GM19468 (cell line): ENCODE measurements at regions not wholly inside any gene's neighbourhood (a gene's known extent, or its start where the extent isn't known, plus 50 kb on each side); places are given as distances from the start of the nearest gene placed in this dataset.

Experiments used
- ATAC-seq: cut with Tn5 transposase; IDR thresholded peaks from one replicate; pipeline ENCODE4 v1.9.1; 2021; ENCODE audit warnings: mild to moderate bottlenecking, moderate library complexity, moderate number of reproducible peaks; ENCODE audit not compliant: unreplicated experiment; ENCODE audit errors: extremely low read depth

DNA sequence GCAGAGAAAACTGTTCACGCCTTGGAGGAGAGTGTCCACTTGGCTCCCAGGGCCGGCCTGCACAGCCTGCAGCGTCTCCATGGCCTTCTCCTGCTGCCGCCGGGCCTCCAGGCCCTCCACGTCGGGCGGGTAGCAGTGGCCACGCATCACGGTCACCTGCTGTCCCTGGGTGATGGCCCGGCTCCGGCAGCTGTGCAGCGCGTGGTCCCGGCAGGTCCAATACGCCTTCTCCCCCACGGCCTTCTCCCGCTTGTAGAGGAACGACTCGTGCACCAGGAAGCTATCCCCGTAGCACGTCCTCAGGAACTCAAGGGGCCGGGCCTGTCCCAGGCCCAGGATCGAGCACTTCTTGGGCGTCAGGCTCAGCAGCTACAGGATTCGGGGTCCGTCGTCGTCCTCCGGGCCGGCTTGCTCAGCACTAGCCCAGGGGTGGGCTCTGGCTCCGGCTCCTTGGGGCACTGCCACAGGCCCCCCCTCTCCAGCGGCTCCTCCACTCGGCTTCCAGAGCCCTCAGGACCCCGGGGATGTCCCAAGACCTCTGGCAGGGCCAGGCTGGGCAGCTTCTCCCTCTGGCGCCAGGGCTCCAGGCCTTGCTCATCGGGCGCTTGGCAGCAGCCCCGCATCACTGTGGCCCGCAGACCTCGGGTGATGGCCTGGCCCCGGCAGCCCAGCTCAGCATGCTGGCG lies 83.6 kb upstream of the FXR1 start:
- ATAC-seq: no peak

DNA sequence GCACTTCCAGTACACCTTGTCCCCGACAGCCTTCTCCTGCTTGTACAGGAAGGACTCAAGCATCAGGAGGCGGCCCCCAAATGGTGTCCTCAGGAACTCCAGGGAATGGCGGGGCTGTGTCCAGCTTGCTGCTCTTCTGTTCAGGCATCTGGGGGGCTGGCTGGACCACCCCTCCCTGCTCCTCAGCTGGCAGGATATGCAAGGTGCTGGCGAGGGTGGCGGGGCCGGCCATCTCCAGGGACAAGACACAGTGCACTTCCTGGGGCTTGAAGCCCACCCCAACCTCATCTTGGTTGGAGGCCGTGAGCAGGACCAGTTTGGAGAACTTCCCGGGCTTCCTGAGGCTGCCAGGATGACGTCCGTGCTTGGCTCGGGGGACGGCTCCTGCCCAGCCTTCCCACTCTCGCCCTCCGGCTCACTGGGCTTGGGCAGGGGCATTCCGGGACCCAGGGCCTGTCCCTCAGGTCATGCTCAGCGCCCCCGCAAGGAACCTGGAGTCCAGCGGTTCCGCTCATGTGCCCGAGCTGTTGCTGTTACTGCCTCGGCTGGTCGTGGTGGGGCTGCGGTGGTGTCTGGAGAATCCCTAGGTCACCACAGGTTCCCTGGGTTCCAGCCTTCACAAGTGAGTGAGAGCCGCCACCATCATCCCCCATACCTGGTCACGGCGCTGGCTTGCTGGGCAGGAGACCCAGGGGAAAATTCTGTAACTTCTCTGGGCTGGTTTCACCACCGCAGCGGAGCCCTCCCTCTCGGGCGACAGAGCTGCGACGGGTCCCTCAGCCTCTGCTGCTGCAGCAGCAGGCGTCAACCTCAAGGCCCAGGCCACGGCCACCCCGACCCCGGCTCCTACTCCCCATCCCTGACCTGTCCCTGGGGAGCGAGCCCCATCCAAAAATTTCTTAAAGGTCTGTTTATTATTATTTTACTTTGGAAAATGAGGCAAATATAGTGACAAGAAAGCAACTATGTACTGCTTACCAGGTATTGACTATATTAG lies 82.8 kb upstream of the FXR1 start:
- no peak for ATAC-seq

DNA sequence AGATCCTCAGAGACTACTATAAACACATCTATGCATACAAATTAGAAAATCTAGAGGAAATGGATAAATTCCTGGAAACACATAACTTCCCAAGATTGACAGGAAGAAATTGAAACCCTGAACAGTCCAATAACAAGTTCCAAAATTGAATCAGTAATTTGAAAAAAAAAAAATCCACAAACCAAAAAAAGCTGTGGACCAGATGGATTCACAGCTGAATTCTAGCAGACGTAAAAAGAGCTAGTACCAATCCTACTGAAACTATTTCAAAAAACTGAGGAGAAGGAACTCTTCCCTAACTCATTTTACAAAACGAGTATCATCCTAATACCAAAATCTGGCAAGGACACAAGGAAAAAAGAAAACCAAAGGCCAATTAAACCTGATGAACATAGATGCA lies 77.0 kb upstream of the FXR1 start:
- ATAC-seq: no peak

DNA sequence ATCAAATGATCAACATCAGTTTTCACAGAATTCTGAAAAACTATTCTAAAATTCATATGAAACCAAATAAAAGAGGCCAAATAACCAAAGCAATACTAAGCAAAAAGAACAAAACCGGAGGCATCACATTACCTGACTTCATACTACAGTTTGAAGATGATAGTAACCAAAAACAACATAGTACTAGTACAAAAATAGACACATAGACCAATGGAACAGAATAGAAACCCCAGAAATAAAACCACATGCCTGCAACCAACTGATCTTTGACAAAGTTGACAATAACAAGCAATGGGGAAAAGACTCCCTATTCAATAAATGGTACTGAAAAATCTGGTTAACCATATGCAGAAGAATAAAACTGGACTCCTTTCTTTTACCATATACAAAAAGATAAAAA lies 75.7 kb upstream of the FXR1 start:
- ATAC-seq: no peak

DNA sequence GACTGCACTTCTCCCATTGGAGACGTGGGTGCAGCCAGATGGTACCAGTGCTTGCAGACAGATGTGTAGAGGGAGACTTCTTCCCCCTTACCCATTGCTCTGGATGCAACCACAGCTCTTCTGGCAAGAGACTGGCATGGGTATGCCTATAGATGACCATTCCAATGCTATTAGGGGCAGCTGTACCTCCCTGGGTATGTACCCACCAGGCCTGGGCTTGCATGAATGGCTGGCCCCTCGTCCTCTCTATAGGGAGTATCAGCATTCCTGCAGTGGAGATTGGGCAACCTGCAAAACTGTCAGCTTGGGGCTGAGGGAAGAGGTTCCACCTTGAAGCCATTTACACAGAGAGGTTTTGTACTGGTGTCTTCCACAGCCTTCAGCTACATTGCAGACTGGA lies 57.6 kb upstream of the FXR1 start:
- ATAC-seq: no peak

DNA sequence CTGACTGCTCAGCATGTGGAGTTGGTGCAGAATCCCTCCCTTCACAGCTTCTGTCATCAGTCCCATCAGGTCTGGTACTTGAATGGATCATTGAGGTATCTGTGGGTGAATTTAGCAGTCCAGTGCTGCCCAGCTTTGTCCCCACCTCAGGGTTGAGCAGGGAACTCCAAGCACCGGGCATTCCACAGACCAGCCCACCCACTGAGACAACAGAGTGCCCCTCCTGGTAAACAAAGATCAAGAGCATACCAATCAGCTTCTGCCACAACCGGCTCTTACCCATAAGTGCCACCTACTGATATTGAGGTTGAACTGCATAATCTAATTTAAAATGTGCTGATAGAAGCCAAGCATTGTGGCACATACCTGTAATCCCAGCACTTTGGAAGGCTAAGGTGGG lies 57.1 kb upstream of the FXR1 start:
- ATAC-seq: no peak

DNA sequence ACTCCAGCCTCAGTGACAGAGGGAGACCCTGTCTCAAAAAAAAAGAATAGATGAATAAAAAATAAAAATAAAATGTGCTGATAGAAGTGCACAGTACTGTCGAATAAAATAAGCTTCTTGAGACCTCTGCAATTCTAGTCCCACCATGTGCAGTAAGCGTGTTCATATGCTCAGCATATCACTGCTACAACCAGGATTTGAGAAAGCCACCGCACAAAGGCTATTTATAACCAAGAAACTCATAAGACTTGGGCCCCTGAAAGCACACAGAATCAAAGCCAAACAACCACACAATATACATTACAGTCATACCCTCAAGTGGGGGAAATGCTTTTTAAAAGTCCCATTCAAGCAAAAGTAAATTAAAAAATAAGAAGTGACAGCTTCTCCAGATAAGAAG lies 56.5 kb upstream of the FXR1 start:
- ATAC-seq: no peak

DNA sequence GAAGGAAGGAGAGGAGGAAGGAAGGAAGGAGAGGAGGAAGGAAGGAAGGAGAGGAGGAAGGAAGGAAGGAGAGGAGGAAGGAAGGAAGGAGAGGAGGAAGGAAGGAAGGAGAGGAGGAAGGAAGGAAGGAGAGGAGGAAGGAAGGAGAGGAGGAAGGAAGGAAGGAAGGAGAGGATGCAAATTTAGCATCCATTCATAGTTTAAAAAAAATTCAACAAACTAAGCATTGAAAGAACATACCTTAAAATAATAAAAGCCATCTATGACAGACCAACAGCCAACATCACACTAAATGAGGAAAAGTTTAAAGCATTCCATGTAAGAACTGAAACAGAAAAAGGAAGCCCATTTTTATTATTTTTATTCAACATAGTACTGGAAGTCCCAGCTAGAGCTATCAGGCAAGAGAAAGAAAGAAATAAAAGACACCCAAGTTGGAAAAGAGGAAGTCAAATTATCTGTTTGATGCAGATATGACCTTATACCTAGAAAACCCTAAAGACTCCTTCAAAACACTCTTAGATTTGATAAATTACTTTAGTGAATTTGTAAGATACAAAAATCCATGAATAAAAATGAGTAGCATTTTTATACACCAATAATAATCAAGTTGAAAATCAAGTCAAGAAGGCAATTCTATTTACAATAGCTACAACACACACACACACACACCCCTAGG lies 52.2 kb upstream of the FXR1 start:
- no peak for ATAC-seq
